ENCODE measurements at regions not wholly inside any gene's neighbourhood (a gene's known extent, or its start where the extent isn't known, plus 50 kb on each side); places are given as distances from the start of the nearest gene placed in this dataset.
A peak's percentile ranks its signal among the peaks of the same experiment; 100 is the strongest.
"Not testable (repeated sequence)": the region's sequence is repeated elsewhere in the genome, so short reads cannot be mapped to it uniquely, and the experiment has no call there.

DNA sequence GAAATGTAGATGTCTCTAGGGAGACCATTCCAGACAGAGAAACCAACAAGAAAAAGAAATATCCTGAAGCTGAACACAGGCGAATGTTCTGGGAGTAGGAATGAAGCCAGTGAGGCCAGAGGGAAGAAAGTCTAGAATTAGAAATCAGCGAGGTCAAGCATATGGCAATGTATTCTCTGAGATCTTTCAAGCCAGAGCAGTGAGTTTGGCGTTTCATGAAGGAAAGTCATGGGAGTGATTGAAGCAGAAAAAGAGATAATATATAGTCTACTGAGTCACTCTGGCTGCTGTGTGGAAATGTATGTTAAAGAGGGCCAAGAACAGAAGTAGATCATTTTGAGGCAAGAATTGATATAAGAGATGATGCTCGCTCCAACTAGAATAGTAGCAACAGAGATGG lies 576.0 kb downstream of the PCDH17 start:
- DNase-seq = no peak

DNA sequence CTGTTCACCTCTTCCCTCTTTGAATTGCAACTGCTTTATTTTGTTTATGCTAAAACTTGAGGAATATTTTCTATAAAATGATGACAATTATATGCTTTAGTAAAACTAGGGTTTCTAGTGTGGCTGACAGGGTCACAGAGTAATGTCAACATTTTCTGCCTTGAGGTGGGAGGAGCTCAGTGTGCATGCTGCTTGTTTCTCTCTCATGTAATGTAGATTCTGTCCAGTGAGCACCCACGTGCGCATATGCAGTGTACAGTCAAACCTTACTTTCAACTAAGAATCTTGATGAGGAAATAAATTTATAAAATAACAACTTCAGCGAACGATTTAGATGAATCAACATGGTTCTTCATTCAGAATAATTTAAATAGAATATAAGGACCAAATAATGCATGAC lies 603.9 kb downstream of the PCDH17 start:
- no peak for DNase-seq

- DNase-seq = no peak
Measured at GRCh38 chr13:58238972-58239773, 607.6 kb downstream of the PCDH17 start.

DNA sequence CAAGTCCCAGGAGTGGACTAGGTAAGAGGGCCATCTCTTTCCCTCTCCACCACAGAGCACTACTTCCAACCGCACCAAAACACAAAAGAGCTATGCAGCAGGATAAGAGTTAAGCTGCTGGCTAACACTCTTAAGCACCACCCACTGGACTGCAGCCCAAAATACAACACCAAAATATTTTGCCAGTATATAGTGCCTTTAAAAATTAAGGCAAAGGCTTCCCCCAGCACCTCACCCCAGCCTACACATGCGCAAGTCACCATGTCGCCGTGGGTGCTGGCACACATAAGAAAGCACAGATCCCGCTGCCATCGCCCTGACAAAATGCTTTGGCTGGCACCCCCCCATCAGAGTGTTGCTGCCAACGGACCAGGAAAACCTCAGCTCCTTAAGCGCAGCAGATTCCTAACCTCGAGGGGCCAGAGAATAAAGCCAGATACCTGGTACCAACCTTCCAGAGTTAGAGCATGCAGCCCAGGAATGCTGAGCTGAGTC lies 608.3 kb downstream of the PCDH17 start:
- DNase-seq = no peak

DNA sequence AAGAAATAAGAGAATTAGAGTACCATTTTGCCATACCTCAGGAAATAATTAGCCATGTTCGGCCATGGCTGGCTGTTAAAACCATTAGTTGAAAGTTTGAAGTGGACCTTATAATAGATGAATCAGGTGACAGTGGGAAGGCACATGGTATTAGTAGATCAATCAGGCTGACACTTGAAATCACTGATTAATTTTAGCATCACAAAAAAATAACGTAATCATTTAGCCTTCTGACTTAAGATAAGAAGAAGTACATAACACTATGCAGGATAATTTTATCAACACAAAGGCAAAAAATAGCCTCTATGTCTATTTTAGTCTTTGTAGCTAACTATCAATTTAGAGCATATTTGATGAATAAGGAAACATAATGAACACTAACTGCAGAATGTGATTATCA lies 615.5 kb downstream of the PCDH17 start:
- DNase-seq = no peak

DNA sequence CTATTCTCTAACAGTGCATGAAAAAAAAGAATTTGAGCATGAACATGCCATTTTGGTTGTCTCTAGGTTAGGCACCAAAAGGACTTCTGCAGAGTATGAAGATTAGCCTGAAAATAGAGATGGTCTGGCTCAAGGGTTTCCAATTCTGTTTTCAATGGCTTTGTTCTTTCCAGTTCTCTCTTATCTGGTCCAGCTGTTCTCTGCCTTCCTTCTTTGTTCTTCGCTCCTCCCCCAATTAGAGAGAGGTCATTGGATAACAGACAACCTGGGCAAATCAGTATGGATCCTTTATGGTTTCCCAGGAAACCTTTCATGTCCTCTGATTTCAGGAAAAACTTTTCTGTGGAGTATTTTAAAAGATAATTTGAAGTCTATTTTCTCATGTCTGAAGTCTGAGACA lies 623.4 kb downstream of the PCDH17 start:
- DNase-seq = no peak

- DNase-seq = no peak
Measured at GRCh38 chr13:58266271-58266670, 634.7 kb downstream of the PCDH17 start.

GRCh38 chr13:58298556-58299135 lies 667.1 kb downstream of the PCDH17 start:
- DNase-seq = no peak

- DNase-seq = no peak
Measured at GRCh38 chr13:58300224-58300623, 668.7 kb downstream of the PCDH17 start.

DNA sequence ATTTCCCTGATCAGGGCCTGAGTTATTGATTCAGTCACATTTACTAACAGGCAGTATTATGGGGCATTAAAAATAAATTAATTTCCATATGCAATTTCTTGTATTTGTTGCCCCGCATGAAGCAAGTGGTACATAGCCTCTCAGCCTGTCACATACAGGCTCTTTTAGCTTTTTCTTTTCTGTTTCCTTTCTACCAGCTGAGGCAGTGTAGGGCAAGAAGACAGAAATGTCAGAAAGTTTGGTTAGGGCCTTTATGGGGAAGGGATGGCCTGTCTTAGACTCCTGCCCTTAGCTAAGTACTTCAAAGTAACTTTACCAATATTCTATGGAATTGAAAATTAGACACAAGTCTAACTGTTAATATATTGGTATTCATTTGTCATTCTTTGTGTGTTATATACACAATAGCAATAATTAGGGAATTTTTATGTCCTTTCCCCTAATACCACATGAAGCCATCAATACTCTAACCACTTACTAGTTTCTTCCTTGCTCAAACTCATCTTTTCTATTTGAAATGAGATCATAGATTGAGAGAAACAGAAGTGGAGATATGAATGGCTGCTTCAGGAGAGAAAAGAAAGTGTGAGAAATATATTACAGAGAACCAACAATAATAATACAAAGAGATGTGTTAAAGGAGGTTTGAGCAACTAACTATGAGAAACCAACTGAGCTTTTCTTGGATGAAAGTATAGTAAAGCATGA lies 669.6 kb downstream of the PCDH17 start:
- DNase-seq = no peak

GRCh38 chr13:58302349-58302748 lies 670.8 kb downstream of the PCDH17 start:
- DNase-seq = no peak

- no peak for DNase-seq
Measured at GRCh38 chr13:58306062-58306461, 674.5 kb downstream of the PCDH17 start.

DNA sequence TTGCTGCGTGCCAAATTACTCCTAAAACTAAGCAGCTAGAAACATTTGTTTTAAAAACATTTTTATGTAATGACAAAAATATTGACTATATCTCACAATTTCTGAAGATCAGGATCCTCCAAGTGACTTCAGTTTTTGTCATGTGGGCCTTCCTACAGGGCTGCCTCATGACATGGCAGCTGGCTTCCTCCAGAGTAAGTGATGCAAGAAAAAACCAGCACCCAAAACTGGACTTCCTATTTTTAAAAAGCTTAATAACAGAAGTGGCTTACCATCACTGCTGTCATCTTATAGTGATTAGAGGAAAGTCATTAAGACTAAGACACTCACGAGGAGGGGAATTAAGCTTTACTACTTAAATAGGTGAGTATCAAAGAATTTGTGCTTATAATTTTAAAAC lies 681.7 kb downstream of the PCDH17 start:
- DNase-seq = no peak

DNA sequence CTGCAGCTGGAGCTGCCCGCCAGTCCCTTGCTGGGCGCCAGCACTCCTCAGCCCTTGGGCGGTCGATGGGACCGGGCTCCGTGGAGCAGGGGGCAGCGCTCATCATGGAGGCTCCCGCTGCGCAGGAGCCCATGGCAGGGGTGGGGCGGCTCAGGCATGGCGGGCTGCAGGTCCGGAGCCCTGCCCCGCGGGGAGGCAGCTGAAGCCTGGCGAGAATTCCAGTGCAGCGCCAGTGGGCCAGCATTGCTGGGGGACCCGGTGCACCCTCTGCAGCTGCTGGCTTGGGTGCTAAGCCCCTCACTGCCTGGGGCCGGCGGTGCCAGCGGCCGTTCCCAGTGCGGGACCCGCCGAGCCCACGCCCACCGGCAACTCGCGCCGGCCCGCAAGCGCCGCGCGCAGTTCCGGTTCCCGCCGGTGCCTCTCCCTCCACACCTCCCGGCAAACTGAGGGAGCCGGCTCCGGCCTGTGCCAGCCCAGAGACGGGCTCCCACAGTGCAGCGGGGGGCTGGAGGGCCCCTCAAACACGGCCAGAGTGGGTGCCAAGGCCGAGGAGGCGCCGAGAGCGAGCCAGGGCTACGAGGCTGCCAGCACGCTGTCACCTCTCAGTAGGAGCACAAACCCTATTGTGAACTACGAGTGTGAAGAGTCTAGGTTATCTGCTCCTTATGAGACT lies 687.1 kb downstream of the PCDH17 start:
- no peak for DNase-seq

- DNase-seq = no peak
Measured at GRCh38 chr13:58324161-58324560, 692.6 kb downstream of the PCDH17 start.

DNA sequence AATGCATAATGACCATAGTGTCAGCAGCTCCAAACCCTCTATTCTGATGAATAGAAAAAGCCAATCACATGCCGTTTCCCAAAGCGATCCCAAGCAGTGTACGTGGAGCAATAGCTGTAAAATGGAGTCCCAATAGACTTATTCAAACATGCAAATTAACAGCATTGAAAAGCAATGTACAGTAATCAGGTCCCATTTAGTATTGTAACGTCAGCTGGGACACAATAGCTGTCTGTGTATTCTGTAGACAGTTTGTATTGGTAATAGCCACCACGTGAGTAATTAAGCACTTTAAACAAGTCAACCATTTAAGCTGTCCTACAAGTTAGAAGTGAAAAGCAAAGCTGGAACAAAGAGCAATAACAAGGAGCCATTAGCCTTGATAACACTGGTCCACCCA lies 698.2 kb downstream of the PCDH17 start:
- peak; percentile 69 for DNase-seq

- DNase-seq = no peak
Measured at GRCh38 chr13:58340895-58341294, 709.4 kb downstream of the PCDH17 start.

DNA sequence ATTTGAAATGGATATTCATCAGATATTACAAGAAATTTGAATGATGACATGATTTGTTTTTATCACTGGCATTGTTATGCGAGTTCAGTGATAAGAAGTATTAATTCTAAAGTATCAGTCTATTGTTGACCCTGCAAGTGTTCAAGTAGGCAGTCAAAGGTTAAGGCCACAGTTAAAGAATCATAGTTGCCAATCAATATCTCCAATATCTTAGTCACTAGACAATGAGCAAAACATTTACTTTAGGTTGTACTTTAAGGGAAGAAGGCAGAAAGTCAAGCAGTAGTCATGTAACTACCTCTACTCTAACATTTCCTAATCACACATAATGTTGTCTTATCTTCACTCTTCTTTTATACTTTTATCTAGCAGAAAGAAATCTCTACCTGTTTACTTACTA lies 709.8 kb downstream of the PCDH17 start:
- no peak for DNase-seq

GRCh38 chr13:58343076-58343475 lies 711.5 kb downstream of the PCDH17 start:
- no peak for DNase-seq

DNA sequence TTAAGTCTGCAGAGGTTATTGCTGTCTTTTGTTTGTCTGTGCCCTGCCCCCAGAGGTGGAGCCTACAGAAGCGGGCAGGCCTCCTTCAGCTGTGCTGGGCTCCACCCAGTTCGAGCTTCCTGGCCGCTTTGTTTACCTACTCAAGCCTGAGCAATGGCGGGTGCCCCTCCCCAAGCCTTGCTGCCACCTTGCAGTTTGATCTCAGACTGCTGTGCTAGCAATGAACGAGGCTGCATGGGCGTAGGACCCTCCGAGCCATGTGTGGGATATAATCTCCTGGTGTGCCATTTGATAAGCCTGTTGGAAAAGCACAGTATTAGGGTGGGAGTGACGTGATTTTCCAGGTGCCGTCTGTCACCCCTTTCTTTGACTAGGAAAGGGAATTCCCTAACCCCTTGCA lies 720.6 kb downstream of the PCDH17 start:
- DNase-seq = not testable (repeated sequence)

GRCh38 chr13:58369936-58370335 lies 738.4 kb downstream of the PCDH17 start:
- no peak for DNase-seq

DNA sequence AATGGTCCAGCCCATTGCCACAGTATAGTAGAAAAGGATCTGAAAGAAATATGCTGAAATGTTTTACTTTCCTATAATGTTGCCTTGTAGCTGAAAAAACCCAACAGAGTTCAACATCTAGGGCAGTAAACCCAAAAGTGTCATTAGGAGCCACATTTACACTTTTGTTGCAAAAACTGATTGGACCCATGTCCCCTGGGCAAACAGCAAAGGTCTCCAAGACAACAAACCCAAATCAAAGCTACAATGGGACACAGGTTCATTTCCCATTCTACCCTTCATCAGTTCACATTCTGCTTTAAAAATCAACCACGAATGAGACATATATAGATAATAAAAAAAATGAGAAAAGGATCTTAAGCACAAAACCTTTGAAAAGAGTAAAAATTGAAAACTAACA lies 744.8 kb downstream of the PCDH17 start:
- DNase-seq = no peak

- DNase-seq = no peak
Measured at GRCh38 chr13:58376775-58377174, 745.2 kb downstream of the PCDH17 start.
